NCI-H2107 (cell line): ENCODE measurements at regions not wholly inside any gene's neighbourhood (a gene's known extent, or its start where the extent isn't known, plus 50 kb on each side); places are given as distances from the start of the nearest gene placed in this dataset.
"Not testable (repeated sequence)": the region's sequence is repeated elsewhere in the genome, so short reads cannot be mapped to it uniquely, and the experiment has no call there.

ENCODE experiments used
- DNase-seq: peaks from one replicate; lab custom pipeline; 2025; lab: John Stamatoyannopoulos, UW

GRCh38 chr19:28386066-28386465 lies 826.9 kb downstream of the UQCRFS1 start:
- no peak for DNase-seq

- DNase-seq = no peak
Measured at GRCh38 chr19:28377077-28377476, 835.9 kb downstream of the UQCRFS1 start.

- DNase-seq = no peak
Measured at GRCh38 chr19:28374971-28375370, 838.0 kb downstream of the UQCRFS1 start.

GRCh38 chr19:28372576-28373247 lies 840.2 kb downstream of the UQCRFS1 start:
- DNase-seq = no peak

- no peak for DNase-seq
Measured at GRCh38 chr19:28367146-28367545, 845.8 kb downstream of the UQCRFS1 start.

GRCh38 chr19:28363254-28363653 lies 849.7 kb downstream of the UQCRFS1 start:
- no peak for DNase-seq

- DNase-seq = no peak
Measured at GRCh38 chr19:28359431-28360414, 853.2 kb downstream of the UQCRFS1 start.

GRCh38 chr19:28358633-28359032 lies 854.3 kb downstream of the UQCRFS1 start:
- DNase-seq = no peak

- no peak for DNase-seq
Measured at GRCh38 chr19:28351761-28352160, 861.2 kb downstream of the UQCRFS1 start.

- DNase-seq = not testable (repeated sequence)
Measured at GRCh38 chr19:28351321-28351720, 861.6 kb downstream of the UQCRFS1 start.

GRCh38 chr19:28350673-28351072 lies 862.3 kb downstream of the UQCRFS1 start:
- no peak for DNase-seq

- no peak for DNase-seq
Measured at GRCh38 chr19:28350037-28350436, 862.9 kb downstream of the UQCRFS1 start.

- DNase-seq = no peak
Measured at GRCh38 chr19:28349604-28350003, 863.3 kb downstream of the UQCRFS1 start.

- no peak for DNase-seq
Measured at GRCh38 chr19:28345811-28346210, 867.1 kb downstream of the UQCRFS1 start.

GRCh38 chr19:28341810-28342350 lies 871.1 kb downstream of the UQCRFS1 start:
- no peak for DNase-seq

- no peak for DNase-seq
Measured at GRCh38 chr19:28334419-28334818, 878.5 kb downstream of the UQCRFS1 start.

GRCh38 chr19:28333909-28334308 lies 879.0 kb downstream of the UQCRFS1 start:
- DNase-seq = no peak

GRCh38 chr19:28332886-28333285 lies 880.1 kb downstream of the UQCRFS1 start:
- DNase-seq = no peak

- no peak for DNase-seq
Measured at GRCh38 chr19:28332351-28332750, 880.6 kb downstream of the UQCRFS1 start.

- no peak for DNase-seq
Measured at GRCh38 chr19:28331596-28331995, 881.4 kb downstream of the UQCRFS1 start.

- DNase-seq = no peak
Measured at GRCh38 chr19:28330831-28331230, 882.1 kb downstream of the UQCRFS1 start.

- DNase-seq = no peak
Measured at GRCh38 chr19:28329429-28329828, 883.5 kb downstream of the UQCRFS1 start.

- DNase-seq = no peak
Measured at GRCh38 chr19:28327905-28328304, 885.0 kb downstream of the UQCRFS1 start.
